Neutrophil (primary cell): ENCODE measurements at regions not wholly inside any gene's neighbourhood (a gene's known extent, or its start where the extent isn't known, plus 50 kb on each side); places are given as distances from the start of the nearest gene placed in this dataset.
"Not testable (repeated sequence)": the region's sequence is repeated elsewhere in the genome, so short reads cannot be mapped to it uniquely, and the experiment has no call there.

Experiments
- H3K27ac ChIP-seq: fragments of 200-600 bp; sonication (generic); 2 replicates; pipeline ENCODE4 v1.5.1; 2016; ENCODE audit warnings: mild to moderate bottlenecking, moderate library complexity
- H3K27me3 ChIP-seq: fragments of 200-600 bp; sonication (generic); 2 replicates; pipeline ENCODE4 v1.6.0; 2016; ENCODE audit warnings: mild to moderate bottlenecking
- H3K36me3 ChIP-seq: fragments of 200-600 bp; sonication (generic); 2 replicates; pipeline ENCODE4 v1.5.1; 2017
- H3K4me1 ChIP-seq, 2 experiments: fragments of 200-600 bp in 1 of 2; sonication (generic) in 1 of 2; 1 replicate in 1 of 2; 2 replicates in 1 of 2; pipeline versions ENCODE4 v1.5.1 to v1.6.1; 2013 to 2016; ENCODE audit warnings: low read depth in 1 of 2, low read length in 1 of 2, mild to moderate bottlenecking in 1 of 2, moderate library complexity in 1 of 2; ENCODE audit not compliant: control insufficient read depth in 1 of 2, insufficient read depth in 1 of 2
- H3K4me3 ChIP-seq, 2 experiments: fragments of 200-600 bp in 1 of 2; sonication (generic) in 1 of 2; 1 replicate in 1 of 2; 2 replicates in 1 of 2; pipeline ENCODE4 v1.5.1; 2013 to 2016; ENCODE audit warnings: low read depth in 1 of 2, low read length in 1 of 2, mild to moderate bottlenecking in 1 of 2, moderate library complexity in 1 of 2
- H3K9me3 ChIP-seq: fragments of 200-600 bp; sonication (generic); 2 replicates; pipeline ENCODE4 v1.5.1; 2016
- CTCF ChIP-seq: fragments of 200-600 bp; sonication (generic); IDR thresholded peaks from 2 replicates; pipeline ENCODE4 v1.5.1; 2016; ENCODE audit warnings: antibody characterized with exemption

DNA sequence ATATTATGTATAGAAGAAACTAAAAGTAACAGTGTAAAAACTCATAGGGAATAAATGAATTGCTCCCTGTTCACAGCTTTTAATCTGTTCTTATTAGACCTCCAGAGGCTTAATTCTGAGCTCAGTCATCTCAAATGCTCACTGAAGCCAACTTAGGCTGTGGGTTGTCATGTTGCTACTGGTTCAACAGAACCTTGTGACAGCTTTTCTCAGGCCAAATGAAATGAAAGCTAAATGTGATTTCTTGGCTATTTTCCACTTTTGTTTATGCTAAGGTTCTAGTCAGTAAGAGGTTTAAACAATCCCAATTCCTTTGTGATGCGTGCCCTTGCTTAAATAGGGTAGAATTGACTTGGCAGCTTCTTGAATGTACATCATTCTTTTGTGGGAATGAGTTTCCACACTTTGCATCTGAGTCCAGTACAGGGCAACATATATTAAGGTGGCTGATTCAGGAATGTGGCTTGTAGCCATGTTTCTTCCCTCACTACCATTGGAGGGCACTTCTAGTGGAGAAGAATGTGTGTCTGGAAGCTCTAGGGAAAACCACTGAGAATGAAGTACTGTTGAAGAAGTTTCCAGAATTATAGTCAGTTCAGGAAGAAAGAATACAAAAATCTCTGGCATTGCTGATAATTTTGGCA lies 156.4 kb downstream of the NEDD1 start:
- H3K27ac ChIP-seq = no peak overlapping the region
- H3K27me3 ChIP-seq = no peaks in the 10 kb centered on the region
- no peaks in the 10 kb centered on the region for H3K4me1 ChIP-seq
- H3K36me3 ChIP-seq = no peaks in the 10 kb centered on the region
- H3K9me3 ChIP-seq = no peaks in the 10 kb centered on the region
- no peak overlapping the region for H3K4me3 ChIP-seq
- no peak for TF ChIP-seq CTCF

DNA sequence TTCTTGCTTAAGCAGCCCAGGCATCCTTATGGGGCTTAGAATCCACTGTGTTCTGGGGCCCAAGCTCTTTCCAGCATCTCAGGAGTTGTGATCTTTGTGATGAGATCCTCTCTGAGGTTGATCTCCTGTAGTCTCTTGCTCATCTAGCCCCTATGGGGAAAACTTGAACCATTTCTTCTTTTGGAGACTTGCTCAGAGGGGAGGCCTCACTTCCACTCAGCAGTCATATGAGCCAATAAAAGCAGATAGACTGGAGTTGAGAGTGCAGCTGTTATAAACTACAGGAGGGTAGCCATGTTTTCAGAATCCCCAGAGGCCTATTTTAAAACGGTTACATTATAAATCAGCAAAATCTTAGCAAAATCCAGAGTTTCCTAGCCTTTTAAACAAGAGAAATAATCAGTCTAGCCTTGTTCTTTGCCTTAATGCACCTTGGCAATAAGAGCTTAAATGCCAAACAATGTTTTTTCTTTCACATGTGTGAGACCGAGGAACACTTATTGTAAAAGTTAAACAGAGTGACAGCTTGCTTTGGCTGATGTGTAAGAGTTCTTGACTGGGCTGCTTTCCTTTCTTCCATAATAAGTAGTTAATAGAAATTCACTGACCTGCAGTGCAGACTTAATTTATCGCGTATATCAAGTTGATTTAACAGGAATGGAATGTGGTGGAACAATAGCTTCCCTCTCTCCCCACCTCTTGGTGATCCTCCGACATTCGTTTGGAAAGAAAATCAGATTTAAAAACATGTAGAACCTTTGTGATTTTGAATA lies 168.3 kb downstream of the NEDD1 start:
- Histone ChIP-seq H3K27me3 (no peaks in the 10 kb centered on the region), H3K4me1 (no peaks in the 10 kb centered on the region), H3K27ac (no peak overlapping the region), H3K4me3 (no peak overlapping the region), H3K9me3 (no peaks in the 10 kb centered on the region), H3K36me3 (no peaks in the 10 kb centered on the region)
- TF ChIP-seq CTCF = no peak

- Histone ChIP-seq H3K27ac (no peak overlapping the region), H3K4me1 (no peaks in the 10 kb centered on the region), H3K4me3 (no peak overlapping the region), H3K27me3 (no peaks in the 10 kb centered on the region), H3K9me3 (no peaks in the 10 kb centered on the region), H3K36me3 (no peaks in the 10 kb centered on the region)
- no peak for TF ChIP-seq CTCF
These were observed 169.0 kb downstream of the NEDD1 start for GRCh38 chr12:97075934-97076630.

DNA sequence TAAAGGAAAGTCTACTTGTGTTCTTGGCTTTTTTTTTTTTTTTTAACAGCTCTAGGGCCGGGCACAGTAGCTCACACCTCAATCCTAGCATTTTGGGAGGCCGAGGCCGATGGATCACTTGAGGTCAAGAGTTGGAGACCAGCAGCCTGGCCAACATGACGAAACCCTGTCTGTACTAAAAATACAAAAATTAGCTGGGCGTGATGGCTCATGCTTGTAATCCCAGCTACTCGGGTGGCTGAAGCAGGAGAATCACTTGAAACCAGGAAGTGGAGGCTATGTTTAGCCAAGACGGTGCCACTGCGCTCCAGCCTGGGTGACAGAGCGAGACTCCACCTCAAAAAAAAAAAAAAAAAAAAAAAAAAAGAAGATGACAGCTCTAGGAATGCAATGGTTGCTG lies 169.9 kb downstream of the NEDD1 start:
- H3K9me3 ChIP-seq, H3K4me1 ChIP-seq, H3K4me3 ChIP-seq, H3K27ac ChIP-seq, H3K36me3 ChIP-seq, H3K27me3 ChIP-seq: not testable (repeated sequence)

- Histone ChIP-seq H3K27ac (no peak overlapping the region), H3K36me3 (no peaks in the 10 kb centered on the region), H3K27me3 (no peaks in the 10 kb centered on the region), H3K4me1 (no peaks in the 10 kb centered on the region), H3K4me3 (no peak overlapping the region), H3K9me3 (no peaks in the 10 kb centered on the region)
- no peak for TF ChIP-seq CTCF
These were observed 175.0 kb downstream of the NEDD1 start for GRCh38 chr12:97082029-97082428.

DNA sequence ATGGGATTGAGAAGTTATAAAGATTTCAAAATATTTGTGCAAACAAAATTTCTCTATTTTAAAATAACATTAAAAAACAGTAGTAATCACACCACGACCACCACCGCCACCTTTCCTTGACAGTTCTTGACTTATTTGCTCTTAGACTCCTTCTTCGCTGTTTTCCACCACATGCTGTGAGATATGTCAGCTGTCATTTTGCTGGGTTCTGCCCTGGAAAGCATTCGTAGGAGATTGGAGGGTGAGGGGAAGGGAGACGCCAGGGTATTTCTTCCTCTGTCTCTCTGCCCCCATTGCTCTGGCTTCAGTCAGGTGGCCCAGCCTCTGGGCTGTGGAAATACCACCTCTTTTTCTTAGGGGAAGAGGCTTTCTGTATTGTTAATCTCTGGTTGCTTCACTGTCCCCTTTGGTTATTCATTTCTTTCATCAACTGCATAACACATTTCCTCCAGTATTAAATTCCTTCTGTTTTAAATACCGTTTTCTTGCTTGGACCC lies 186.2 kb downstream of the NEDD1 start:
- H3K27me3 ChIP-seq = no peaks in the 10 kb centered on the region
- no peaks in the 10 kb centered on the region for H3K9me3 ChIP-seq
- no peaks in the 10 kb centered on the region for H3K4me1 ChIP-seq
- no peak for TF ChIP-seq CTCF
- H3K27ac ChIP-seq = no peak overlapping the region
- H3K4me3 ChIP-seq = no peak overlapping the region
- H3K36me3 ChIP-seq = no peaks in the 10 kb centered on the region
